Neutrophil (primary cell): ENCODE measurements at regions not wholly inside any gene's neighbourhood (a gene's known extent, or its start where the extent isn't known, plus 50 kb on each side); places are given as distances from the start of the nearest gene placed in this dataset.

Experiments used
- H3K27ac ChIP-seq: fragments of 200-600 bp; sonication (generic); 2 replicates; pipeline ENCODE4 v1.5.1; 2016; ENCODE audit warnings: mild to moderate bottlenecking, moderate library complexity
- H3K27me3 ChIP-seq: fragments of 200-600 bp; sonication (generic); 2 replicates; pipeline ENCODE4 v1.6.0; 2016; ENCODE audit warnings: mild to moderate bottlenecking
- H3K36me3 ChIP-seq: fragments of 200-600 bp; sonication (generic); 2 replicates; pipeline ENCODE4 v1.5.1; 2017
- H3K4me1 ChIP-seq, 2 experiments: fragments of 200-600 bp in 1 of 2; sonication (generic) in 1 of 2; 1 replicate in 1 of 2; 2 replicates in 1 of 2; pipeline versions ENCODE4 v1.5.1 to v1.6.1; 2013 to 2016; ENCODE audit warnings: low read depth in 1 of 2, low read length in 1 of 2, mild to moderate bottlenecking in 1 of 2, moderate library complexity in 1 of 2; ENCODE audit not compliant: control insufficient read depth in 1 of 2, insufficient read depth in 1 of 2
- H3K4me3 ChIP-seq, 2 experiments: fragments of 200-600 bp in 1 of 2; sonication (generic) in 1 of 2; 1 replicate in 1 of 2; 2 replicates in 1 of 2; pipeline ENCODE4 v1.5.1; 2013 to 2016; ENCODE audit warnings: low read depth in 1 of 2, low read length in 1 of 2, mild to moderate bottlenecking in 1 of 2, moderate library complexity in 1 of 2
- H3K9me3 ChIP-seq: fragments of 200-600 bp; sonication (generic); 2 replicates; pipeline ENCODE4 v1.5.1; 2016
- TF ChIP-seq, protein P1 (sequence below): fragments of 200-600 bp; sonication (generic); IDR thresholded peaks from 2 replicates; pipeline ENCODE4 v1.5.1; 2016; ENCODE audit warnings: antibody characterized with exemption

DNA sequence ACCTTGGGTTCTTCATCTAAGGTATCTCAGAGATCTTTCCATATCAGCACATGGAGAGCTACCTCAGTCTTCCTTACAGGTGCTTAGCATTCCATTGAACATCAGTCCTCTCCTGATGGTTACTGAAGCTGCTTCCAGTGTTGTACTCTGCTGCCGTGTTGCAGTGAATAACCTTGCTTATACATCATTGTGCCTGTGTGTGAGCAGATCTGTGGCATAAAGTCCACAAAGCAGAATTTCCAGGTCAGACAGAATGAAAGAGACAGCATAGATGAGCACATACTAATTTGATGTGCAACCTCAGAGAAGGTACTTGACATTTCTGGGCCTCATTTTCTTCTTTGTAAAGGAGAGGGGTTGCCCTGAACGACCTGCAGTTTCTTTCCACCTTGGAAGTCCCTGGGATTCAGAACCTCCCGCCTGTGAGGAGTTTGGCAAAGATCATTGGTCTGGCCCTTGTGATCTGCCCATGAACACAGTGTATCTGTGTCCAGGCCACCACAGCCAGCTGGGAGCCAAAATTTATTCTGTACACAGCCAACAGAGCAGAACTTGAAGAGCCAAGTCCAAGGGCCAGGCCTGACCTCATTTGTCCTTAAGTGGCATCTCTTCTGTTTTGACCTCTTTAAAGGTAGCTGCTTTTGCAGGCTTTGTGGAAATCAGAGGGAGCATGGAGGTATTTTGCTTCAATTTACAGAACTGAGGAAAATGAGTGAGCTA, 57.2 kb upstream of the SLC7A14 start:
- no peak overlapping the region for H3K27ac ChIP-seq
- H3K36me3 ChIP-seq, result no peaks in the 10 kb centered on the region
- TF ChIP-seq, protein P1, sequence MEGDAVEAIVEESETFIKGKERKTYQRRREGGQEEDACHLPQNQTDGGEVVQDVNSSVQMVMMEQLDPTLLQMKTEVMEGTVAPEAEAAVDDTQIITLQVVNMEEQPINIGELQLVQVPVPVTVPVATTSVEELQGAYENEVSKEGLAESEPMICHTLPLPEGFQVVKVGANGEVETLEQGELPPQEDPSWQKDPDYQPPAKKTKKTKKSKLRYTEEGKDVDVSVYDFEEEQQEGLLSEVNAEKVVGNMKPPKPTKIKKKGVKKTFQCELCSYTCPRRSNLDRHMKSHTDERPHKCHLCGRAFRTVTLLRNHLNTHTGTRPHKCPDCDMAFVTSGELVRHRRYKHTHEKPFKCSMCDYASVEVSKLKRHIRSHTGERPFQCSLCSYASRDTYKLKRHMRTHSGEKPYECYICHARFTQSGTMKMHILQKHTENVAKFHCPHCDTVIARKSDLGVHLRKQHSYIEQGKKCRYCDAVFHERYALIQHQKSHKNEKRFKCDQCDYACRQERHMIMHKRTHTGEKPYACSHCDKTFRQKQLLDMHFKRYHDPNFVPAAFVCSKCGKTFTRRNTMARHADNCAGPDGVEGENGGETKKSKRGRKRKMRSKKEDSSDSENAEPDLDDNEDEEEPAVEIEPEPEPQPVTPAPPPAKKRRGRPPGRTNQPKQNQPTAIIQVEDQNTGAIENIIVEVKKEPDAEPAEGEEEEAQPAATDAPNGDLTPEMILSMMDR, result no peak
- no peaks in the 10 kb centered on the region for H3K9me3 ChIP-seq
- no peaks in the 10 kb centered on the region for H3K27me3 ChIP-seq
- H3K4me1 ChIP-seq, result no peaks in the 10 kb centered on the region
- no peak overlapping the region for H3K4me3 ChIP-seq

DNA sequence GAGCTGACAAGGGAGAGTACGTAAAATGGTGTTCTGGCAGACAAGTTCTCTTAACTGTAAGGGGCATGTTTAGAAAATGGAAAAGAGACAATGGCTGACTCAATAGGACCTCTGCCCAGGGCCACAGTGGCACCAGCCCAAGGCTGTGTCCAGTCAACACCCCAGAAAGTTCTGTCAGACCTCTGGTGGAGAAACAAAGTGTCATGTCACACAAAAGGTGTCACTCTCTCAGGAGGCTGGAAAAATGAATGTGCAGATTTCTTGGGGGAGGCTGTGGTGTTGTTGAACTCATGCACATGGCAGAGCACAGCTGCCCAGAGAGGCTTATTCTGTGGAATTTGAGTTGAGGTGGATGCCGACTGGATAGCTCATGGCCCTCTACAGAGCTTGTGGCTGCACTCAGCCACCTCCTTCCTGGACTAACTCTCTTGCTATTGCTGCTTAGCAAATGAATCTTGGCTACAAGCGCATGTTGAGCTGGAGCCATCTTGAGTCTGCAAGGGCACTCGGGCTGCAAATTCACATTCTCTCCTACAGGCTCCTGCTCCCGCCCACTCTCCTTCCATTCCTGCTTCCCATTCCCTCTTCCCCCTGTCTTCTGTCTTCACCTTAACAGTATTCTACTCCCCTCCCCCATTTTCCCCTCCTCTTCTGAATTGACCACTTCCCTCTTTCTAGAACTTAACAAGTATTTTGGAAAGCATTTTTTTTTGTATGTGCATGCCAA, 55.8 kb upstream of the SLC7A14 start:
- Histone ChIP-seq H3K27ac (no peak overlapping the region), H3K4me3 (no peak overlapping the region), H3K4me1 (no peaks in the 10 kb centered on the region), H3K9me3 (no peaks in the 10 kb centered on the region), H3K36me3 (no peaks in the 10 kb centered on the region), H3K27me3 (no peaks in the 10 kb centered on the region)
- TF ChIP-seq, protein P1, result no peak

DNA sequence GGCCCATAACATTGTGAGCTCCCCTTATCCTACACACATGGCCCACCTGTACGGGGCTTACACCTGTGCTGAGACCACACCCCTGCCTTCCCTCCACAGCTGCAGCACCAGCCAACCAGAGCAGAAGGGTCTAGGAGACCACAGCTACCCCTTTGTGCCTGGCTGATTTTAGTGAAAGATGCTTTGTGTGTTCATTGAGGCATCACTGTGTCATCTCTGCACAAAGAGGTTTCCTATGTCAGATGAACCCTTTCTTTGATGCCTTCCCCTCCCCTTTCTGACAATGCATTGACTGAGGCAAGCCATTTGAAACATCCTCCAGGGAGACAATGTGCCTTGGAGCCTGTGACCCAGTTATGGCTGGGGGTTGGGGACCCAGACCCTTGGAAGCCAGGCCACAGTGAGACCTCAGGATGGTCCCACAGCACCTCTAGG, 54.9 kb upstream of the SLC7A14 start:
- TF ChIP-seq, protein P1, result no peak
- no peak overlapping the region for H3K27ac ChIP-seq
- H3K27me3 ChIP-seq, result no peaks in the 10 kb centered on the region
- H3K9me3 ChIP-seq, result no peaks in the 10 kb centered on the region
- H3K36me3 ChIP-seq, result no peaks in the 10 kb centered on the region
- H3K4me3 ChIP-seq, result no peak overlapping the region
- H3K4me1 ChIP-seq, result no peaks in the 10 kb centered on the region

DNA sequence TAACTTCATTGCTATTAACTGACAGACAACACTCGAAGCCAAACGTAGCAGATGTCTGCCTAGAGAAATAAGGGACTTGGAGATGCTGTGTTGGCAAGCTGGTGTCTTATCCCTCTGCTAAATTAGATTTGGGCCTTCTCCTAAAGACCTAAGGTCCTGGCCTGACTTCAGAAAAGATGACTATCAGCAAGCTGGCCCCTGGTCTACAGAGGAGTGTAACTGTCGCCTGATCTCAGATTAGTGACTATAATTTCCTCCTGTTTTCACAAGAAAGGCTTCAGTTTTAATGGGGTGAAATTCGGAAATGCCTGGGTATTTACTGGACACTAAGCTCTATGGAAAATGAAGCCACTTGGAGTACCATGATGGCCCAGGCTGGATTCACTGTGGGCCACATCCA, 53.1 kb upstream of the SLC7A14 start:
- Histone ChIP-seq H3K4me1 (no peaks in the 10 kb centered on the region), H3K4me3 (no peak overlapping the region), H3K27ac (no peak overlapping the region), H3K9me3 (no peaks in the 10 kb centered on the region), H3K36me3 (no peaks in the 10 kb centered on the region), H3K27me3 (no peaks in the 10 kb centered on the region)
- TF ChIP-seq, protein P1, result no peak

DNA sequence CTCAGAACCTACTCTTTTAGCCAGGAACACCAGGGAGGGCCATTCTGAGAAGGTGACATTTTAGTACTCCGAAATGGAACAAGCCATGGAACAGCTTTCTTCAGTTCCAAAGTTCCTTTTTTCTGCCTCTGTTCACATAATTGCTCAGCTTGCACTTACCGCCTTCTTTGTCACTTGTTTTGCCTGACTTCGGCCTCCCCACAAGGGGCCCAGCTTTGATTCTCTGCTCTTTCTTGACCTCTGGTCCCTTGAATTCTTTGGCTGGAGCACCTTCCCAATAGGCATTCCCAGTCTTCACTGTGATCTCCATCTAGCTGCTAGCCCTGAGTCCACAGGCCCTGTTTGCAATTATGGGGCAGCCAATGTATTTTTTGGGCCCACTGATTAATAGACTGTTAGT, 51.4 kb upstream of the SLC7A14 start:
- H3K4me1 ChIP-seq, result no peaks in the 10 kb centered on the region
- no peak overlapping the region for H3K4me3 ChIP-seq
- TF ChIP-seq, protein P1, result no peak
- no peaks in the 10 kb centered on the region for H3K27me3 ChIP-seq
- H3K36me3 ChIP-seq, result no peaks in the 10 kb centered on the region
- no peaks in the 10 kb centered on the region for H3K9me3 ChIP-seq
- no peak overlapping the region for H3K27ac ChIP-seq
